GM23248 (cell line): ENCODE measurements at regions not wholly inside any gene's neighbourhood (a gene's known extent, or its start where the extent isn't known, plus 50 kb on each side); places are given as distances from the start of the nearest gene placed in this dataset.

Experiments used
- EZH2 ChIP-seq: fragments of 200-600 bp; sonication (generic); IDR thresholded peaks from 2 replicates; pipeline ENCODE4 v1.6.1; 2018; ENCODE audit warnings: antibody characterized with exemption, mild to moderate bottlenecking; ENCODE audit not compliant: insufficient read depth, poor library complexity, severe bottlenecking
- EZH2phosphoT487 ChIP-seq: fragments of 200-600 bp; sonication (generic); IDR thresholded peaks from 2 replicates; pipeline ENCODE4 v1.6.1; 2018; ENCODE audit warnings: antibody characterized with exemption, moderate library complexity, mild to moderate bottlenecking, low read depth; ENCODE audit not compliant: insufficient read depth

DNA sequence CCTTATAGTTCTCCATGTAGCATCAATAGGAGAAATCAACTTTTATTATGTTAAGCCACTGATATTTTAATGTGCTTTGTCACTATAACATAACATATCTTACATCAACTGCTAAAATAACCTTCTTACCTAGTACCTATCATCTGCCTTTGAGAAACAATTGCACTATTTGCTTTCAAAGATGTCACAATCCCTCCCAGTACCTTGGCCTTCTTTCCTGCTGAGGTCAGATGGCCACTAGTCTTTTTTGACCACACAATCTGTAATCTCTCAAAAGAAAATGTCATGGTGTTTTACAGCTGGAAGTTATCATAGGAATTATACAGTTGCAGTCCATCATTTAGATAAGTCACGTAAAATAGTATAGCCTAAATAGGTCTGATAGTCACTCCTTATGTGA is 247.5 kb upstream of the SLITRK3 start:
- TF ChIP-seq EZH2 (no peak), EZH2phosphoT487 (no peak)
